ENCODE measurements at regions not wholly inside any gene's neighbourhood (a gene's known extent, or its start where the extent isn't known, plus 50 kb on each side); places are given as distances from the start of the nearest gene placed in this dataset.

- DNase-seq (ENCODE audit: low read depth, low spot score) (no peak), FAIRE-seq (no peak)
- no peaks in the 10 kb centered on the region for H3K79me2 ChIP-seq (ENCODE audit: control insufficient read depth, insufficient read depth, low read length)
- no peak overlapping the region for H3K4me3 ChIP-seq (replicated peaks in 1 of 3; ENCODE audit: insufficient read depth in 1 of 3, low read depth in 1 of 3, low read length in 3 of 3)
- no peak overlapping the region for H2AFZ ChIP-seq (ENCODE audit: low read depth, low read length)
- H3K9ac ChIP-seq (replicated peaks; ENCODE audit: extremely low read depth, insufficient read depth, low read length), result no peak overlapping the region
- ChIA-PET CTCF (interaction anchor here (1.3 kb wide), 1 partner anchor 112 kb away, joined by 3 read pairs; no protein-coding TSS in a partner anchor), POLR2A (no interaction called here)
- H3K4me2 ChIP-seq (ENCODE audit: insufficient read depth, low read length), result no peak overlapping the region
- no peaks in the 10 kb centered on the region for H3K9me3 ChIP-seq (replicated peaks; ENCODE audit: control insufficient read depth, insufficient read depth, low read length)
- no peaks in the 10 kb centered on the region for H3K4me1 ChIP-seq (ENCODE audit: control insufficient read depth, extremely low read depth, insufficient read depth, low read length)
- H4K20me1 ChIP-seq (replicated peaks; ENCODE audit: control insufficient read depth, extremely low read depth, insufficient read depth, low read length), result no peaks in the 10 kb centered on the region
- peaks cover 0 to 2% of the 10 kb centered on the region in 2 experiments for H3K27me3 ChIP-seq (ENCODE audit: control insufficient read depth in 2 of 2, insufficient read depth in 2 of 2, low read length in 2 of 2)
- intact Hi-C loops (cut with micrococcal nuclease) (loop anchor here (5.0 kb wide), 1 partner anchor 112 kb away; no protein-coding TSS in a partner anchor), dilution Hi-C loops (cut with MboI; ENCODE audit: extremely low pct_ligation_motif_present, low sequenced_read_pairs) (no loop called here)
- no peaks in the 10 kb centered on the region for H3K36me3 ChIP-seq (ENCODE audit: control insufficient read depth in 2 of 2, extremely low read depth in 1 of 2, insufficient read depth in 2 of 2, low read length in 2 of 2)
- H3K9me1 ChIP-seq (replicated peaks; ENCODE audit: control insufficient read depth, extremely low read depth, insufficient read depth, low read length), result no peaks in the 10 kb centered on the region
- TF ChIP-seq GATA2 (IDR thresholded peaks at IDR 0.05; ENCODE audit: insufficient read depth, insufficient read length, low read depth, low read length), result no peak
- no peak for TF ChIP-seq EZH2 (IDR thresholded peaks at IDR 0.05; ENCODE audit: borderline replicate concordance, low read depth, low read length, severe bottlenecking)
- TF ChIP-seq, protein P1, sequence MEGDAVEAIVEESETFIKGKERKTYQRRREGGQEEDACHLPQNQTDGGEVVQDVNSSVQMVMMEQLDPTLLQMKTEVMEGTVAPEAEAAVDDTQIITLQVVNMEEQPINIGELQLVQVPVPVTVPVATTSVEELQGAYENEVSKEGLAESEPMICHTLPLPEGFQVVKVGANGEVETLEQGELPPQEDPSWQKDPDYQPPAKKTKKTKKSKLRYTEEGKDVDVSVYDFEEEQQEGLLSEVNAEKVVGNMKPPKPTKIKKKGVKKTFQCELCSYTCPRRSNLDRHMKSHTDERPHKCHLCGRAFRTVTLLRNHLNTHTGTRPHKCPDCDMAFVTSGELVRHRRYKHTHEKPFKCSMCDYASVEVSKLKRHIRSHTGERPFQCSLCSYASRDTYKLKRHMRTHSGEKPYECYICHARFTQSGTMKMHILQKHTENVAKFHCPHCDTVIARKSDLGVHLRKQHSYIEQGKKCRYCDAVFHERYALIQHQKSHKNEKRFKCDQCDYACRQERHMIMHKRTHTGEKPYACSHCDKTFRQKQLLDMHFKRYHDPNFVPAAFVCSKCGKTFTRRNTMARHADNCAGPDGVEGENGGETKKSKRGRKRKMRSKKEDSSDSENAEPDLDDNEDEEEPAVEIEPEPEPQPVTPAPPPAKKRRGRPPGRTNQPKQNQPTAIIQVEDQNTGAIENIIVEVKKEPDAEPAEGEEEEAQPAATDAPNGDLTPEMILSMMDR (IDR thresholded peaks at IDR 0.05; ENCODE audit: extremely low read depth in 1 of 2, insufficient read depth in 1 of 2, low read depth in 1 of 2, low read length in 2 of 2), result no peak
- no peak for TF ChIP-seq POLR2A (IDR thresholded peaks at IDR 0.05; ENCODE audit: low read depth, low read length)
- TF ChIP-seq FOS (IDR thresholded peaks at IDR 0.05; ENCODE audit: borderline replicate concordance, insufficient read depth, low read length), result no peak
- no peak for TF ChIP-seq MYC (IDR thresholded peaks at IDR 0.05; ENCODE audit: low read depth, low read length)
- TF ChIP-seq POLR2AphosphoS5 (IDR thresholded peaks at IDR 0.05; ENCODE audit: insufficient read depth, low read depth, low read length), result no peak
- no peak for TF ChIP-seq JUN (IDR thresholded peaks at IDR 0.05; ENCODE audit: borderline replicate concordance, insufficient read depth, insufficient read length, low read depth)
- TF ChIP-seq MAX (IDR thresholded peaks at IDR 0.05; ENCODE audit: insufficient read depth, insufficient read length), result no peak
- no peak overlapping the region for H3K27ac ChIP-seq (ENCODE audit: insufficient read depth, low read depth, low read length)
- BruUV-seq (replicated peaks), result no TSS peak
Observed at GRCh38 chr12:87384226-87384625, 645.0 kb downstream of the C12orf50 start.

All from endothelial cell of umbilical vein (primary cell).